Nephron progenitor cell (in vitro differentiated cells): ENCODE measurements at regions not wholly inside any gene's neighbourhood (a gene's known extent, or its start where the extent isn't known, plus 50 kb on each side); places are given as distances from the start of the nearest gene placed in this dataset.

Experiments used
- DNase-seq: peaks from one replicate; pipeline ENCODE4 v3.0.0; 2021
- H3K27ac Mint-ChIP-seq: 2 replicates; pipeline ENCODE4 v1.8.0; 2021; ENCODE audit warnings: mild to moderate bottlenecking, moderate library complexity, mixed read lengths
- H3K27me3 Mint-ChIP-seq: 2 replicates; pipeline ENCODE4 v1.8.0; 2021; ENCODE audit warnings: mild to moderate bottlenecking, low read depth, mixed read lengths; ENCODE audit not compliant: poor library complexity
- H3K36me3 Mint-ChIP-seq: 2 replicates; pipeline ENCODE4 v1.8.0; 2021; ENCODE audit warnings: low read depth, mixed read lengths
- H3K4me1 Mint-ChIP-seq: 2 replicates; pipeline ENCODE4 v1.8.0; 2021; ENCODE audit warnings: mixed read lengths
- H3K4me3 Mint-ChIP-seq: 2 replicates; pipeline ENCODE4 v1.8.0; 2021; ENCODE audit warnings: mild to moderate bottlenecking, moderate library complexity, mixed read lengths
- H3K9me3 Mint-ChIP-seq: 2 replicates; pipeline ENCODE4 v1.8.0; 2021; ENCODE audit warnings: mild to moderate bottlenecking, moderate library complexity, mixed read lengths
- CTCF ChIP-seq: fragments of 200-600 bp; sonication (generic); IDR thresholded peaks from 2 replicates; pipeline ENCODE4 v1.5.0; 2021; ENCODE audit warnings: antibody characterized with exemption

GRCh38 chr11:31987118-31988005, 103.5 kb upstream of the RCN1 start:
- H3K27me3 Mint-ChIP-seq: peaks cover 64% of the 10 kb centered on the region
- DNase-seq: peak; percentile 73
- no peak for TF ChIP-seq CTCF
- no peaks in the 10 kb centered on the region for H3K36me3 Mint-ChIP-seq
- H3K4me1 Mint-ChIP-seq: no peaks in the 10 kb centered on the region
- no peaks in the 10 kb centered on the region for H3K9me3 Mint-ChIP-seq
- no peak overlapping the region for H3K27ac Mint-ChIP-seq
- H3K4me3 Mint-ChIP-seq: peak overlapping the region; percentile 65

- no peak overlapping the region for H3K27ac Mint-ChIP-seq
- H3K4me1 Mint-ChIP-seq: no peaks in the 10 kb centered on the region
- H3K4me3 Mint-ChIP-seq: peak overlapping the region; percentile 65
- no peak for TF ChIP-seq CTCF
- no peaks in the 10 kb centered on the region for H3K36me3 Mint-ChIP-seq
- H3K9me3 Mint-ChIP-seq: no peaks in the 10 kb centered on the region
- DNase-seq: no peak
- H3K27me3 Mint-ChIP-seq: peaks cover 67% of the 10 kb centered on the region
Observed at GRCh38 chr11:31986201-31986889, 104.5 kb upstream of the RCN1 start.

- H3K27me3 Mint-ChIP-seq: peaks cover 38% of the 10 kb centered on the region
- no peak for DNase-seq
- H3K27ac Mint-ChIP-seq: no peak overlapping the region
- TF ChIP-seq CTCF: no peak
- H3K4me3 Mint-ChIP-seq: no peak overlapping the region
- H3K36me3 Mint-ChIP-seq: no peaks in the 10 kb centered on the region
- H3K9me3 Mint-ChIP-seq: peaks cover 10% of the 10 kb centered on the region
- peaks cover 5% of the 10 kb centered on the region for H3K4me1 Mint-ChIP-seq
Observed at GRCh38 chr11:31981457-31981856, 109.4 kb upstream of the RCN1 start.

- TF ChIP-seq CTCF: no peak
- H3K9me3 Mint-ChIP-seq: peaks cover 15% of the 10 kb centered on the region
- H3K27me3 Mint-ChIP-seq: peaks cover 23% of the 10 kb centered on the region
- no peaks in the 10 kb centered on the region for H3K36me3 Mint-ChIP-seq
- no peak overlapping the region for H3K4me3 Mint-ChIP-seq
- H3K4me1 Mint-ChIP-seq: peaks cover 5% of the 10 kb centered on the region
- H3K27ac Mint-ChIP-seq: no peak overlapping the region
- DNase-seq: no peak
Observed at GRCh38 chr11:31977343-31977742, 113.5 kb upstream of the RCN1 start.

GRCh38 chr11:31974366-31975136, 116.3 kb upstream of the RCN1 start:
- Mint-ChIP-seq H3K9me3 (peaks cover 24% of the 10 kb centered on the region), H3K4me1 (peaks cover 5% of the 10 kb centered on the region), H3K27me3 (peaks cover 23% of the 10 kb centered on the region), H3K27ac (no peak overlapping the region), H3K36me3 (peaks cover 4% of the 10 kb centered on the region), H3K4me3 (no peak overlapping the region)
- TF ChIP-seq CTCF: no peak
- DNase-seq: no peak
